CD14-positive monocyte (primary cell): ENCODE measurements at regions not wholly inside any gene's neighbourhood (a gene's known extent, or its start where the extent isn't known, plus 50 kb on each side); places are given as distances from the start of the nearest gene placed in this dataset.

Experiments
- DNase-seq, 3 donors: peaks; one replicate each; pipeline ENCODE4 v3.0.0-alpha.2; 2011 to 2022
- H2AFZ ChIP-seq: 2 replicates; pipeline ENCODE4 v1.6.0; 2012; ENCODE audit warnings: mild to moderate bottlenecking, low read depth, low read length, inconsistent platforms; ENCODE audit not compliant: insufficient read depth, poor library complexity, severe bottlenecking
- H3K27ac ChIP-seq, 2 donors: 1 replicate in 1 of 2; 2 replicates in 1 of 2; pipeline ENCODE4 v1.5.1; 2012 to 2013; ENCODE audit warnings: low read length in 2 of 2, control low read depth in 1 of 2, inconsistent platforms in 1 of 2, low read depth in 1 of 2, mild to moderate bottlenecking in 1 of 2
- H3K27me3 ChIP-seq, 2 donors: one replicate each; pipeline versions ENCODE4 v1.6.0 to v1.6.1; 2011 to 2013; ENCODE audit warnings: low read length in 2 of 2; ENCODE audit not compliant: control insufficient read depth in 2 of 2, insufficient read depth in 2 of 2
- H3K36me3 ChIP-seq, 2 donors: replicated peaks in 1 of 2; 1 replicate in 1 of 2; 2 replicates in 1 of 2; pipeline versions ENCODE4 v1.5.1 to v1.6.1; 2012 to 2013; ENCODE audit warnings: low read length in 2 of 2, control low read depth in 1 of 2, inconsistent platforms in 1 of 2, mild to moderate bottlenecking in 1 of 2; ENCODE audit not compliant: insufficient read depth in 2 of 2, control insufficient read depth in 1 of 2
- H3K4me1 ChIP-seq, 2 donors: 1 replicate in 1 of 2; 2 replicates in 1 of 2; pipeline versions ENCODE4 v1.5.1 to v1.6.1; 2012 to 2013; ENCODE audit warnings: low read length in 2 of 2, control low read depth in 1 of 2, inconsistent platforms in 1 of 2, mild to moderate bottlenecking in 1 of 2, moderate library complexity in 1 of 2; ENCODE audit not compliant: insufficient read depth in 2 of 2, control insufficient read depth in 1 of 2
- H3K4me2 ChIP-seq: replicated peaks from 2 replicates; pipeline ENCODE3; 2012; ENCODE audit warnings: low read length, moderate library complexity, mild to moderate bottlenecking; ENCODE audit not compliant: poor library complexity, severe bottlenecking; ENCODE audit errors: extremely low read depth
- H3K4me3 ChIP-seq, 3 experiments: fragments of 200-600 bp in 1 of 3; sonication (generic) in 1 of 3; replicated peaks in 1 of 3; 1 replicate in 2 of 3; 2 replicates in 1 of 3; pipeline ENCODE4 v1.5.1; 2011 to 2013; ENCODE audit warnings: low read length in 3 of 3, mild to moderate bottlenecking in 3 of 3, control low read depth in 2 of 3, low read depth in 2 of 3, inconsistent platforms in 1 of 3, moderate library complexity in 1 of 3
- H3K79me2 ChIP-seq: 2 replicates; pipeline ENCODE4 v1.6.0; 2012; ENCODE audit warnings: mild to moderate bottlenecking, control low read depth, inconsistent platforms, low read length, moderate library complexity; ENCODE audit not compliant: insufficient read depth
- H3K9ac ChIP-seq: 2 replicates; pipeline ENCODE4 v1.6.0; 2017; ENCODE audit warnings: low read length, mild to moderate bottlenecking; ENCODE audit not compliant: insufficient read depth, poor library complexity, severe bottlenecking
- H3K9me3 ChIP-seq, 2 donors: replicated peaks in 1 of 2; 1 replicate in 1 of 2; 2 replicates in 1 of 2; pipeline versions ENCODE4 v1.5.1 to v1.6.1; 2012 to 2013; ENCODE audit warnings: low read length in 2 of 2, control low read depth in 1 of 2; ENCODE audit not compliant: control insufficient read depth in 1 of 2, insufficient read depth in 1 of 2
- H4K20me1 ChIP-seq: 2 replicates; pipeline ENCODE4 v1.6.0; 2012; ENCODE audit warnings: mild to moderate bottlenecking, low read length, control low read depth, moderate library complexity; ENCODE audit not compliant: insufficient read depth
- H3K27ac Mint-ChIP-seq, 7 donors: one replicate each; pipeline ENCODE4 v1.8.0; 2020; ENCODE audit warnings: mild to moderate bottlenecking in 7 of 7, mixed read lengths in 7 of 7, moderate library complexity in 6 of 7, inconsistent platforms in 2 of 7
- H3K27me3 Mint-ChIP-seq, 3 donors: one replicate each; pipeline ENCODE4 v1.8.0; 2021 to 2022; ENCODE audit warnings: low read depth in 3 of 3, mild to moderate bottlenecking in 3 of 3, mixed read lengths in 3 of 3, moderate library complexity in 3 of 3, inconsistent platforms in 1 of 3
- H3K36me3 Mint-ChIP-seq, 2 donors: one replicate each; pipeline ENCODE4 v1.8.0; 2020; ENCODE audit warnings: mixed read lengths in 2 of 2, inconsistent platforms in 1 of 2, mild to moderate bottlenecking in 1 of 2
- H3K4me1 Mint-ChIP-seq: one replicate; pipeline ENCODE4 v1.8.0; 2020; ENCODE audit warnings: mild to moderate bottlenecking, mixed read lengths
- H3K4me3 Mint-ChIP-seq, 2 donors: one replicate each; pipeline ENCODE4 v1.8.0; 2020; ENCODE audit warnings: mild to moderate bottlenecking in 2 of 2, mixed read lengths in 2 of 2, moderate library complexity in 1 of 2
- H3K9me3 Mint-ChIP-seq, 7 donors: one replicate each; pipeline ENCODE4 v1.8.0; 2020 to 2022; ENCODE audit warnings: mixed read lengths in 7 of 7, mild to moderate bottlenecking in 6 of 7, moderate library complexity in 6 of 7, inconsistent platforms in 2 of 7
- WGBS: methylation state at CpG from one replicate; pipeline ENCODE4 v1.1.5; 2013; ENCODE audit warnings: missing lambda C conversion rate; ENCODE audit not compliant: insufficient coverage; 5-methylcytosine and 5-hydroxymethylcytosine counted together
- intact Hi-C, 2 donors: fragments of 100-400 bp; cut with micrococcal nuclease; formaldehyde crosslinking; loops; one replicate each; pipeline versions ENCODE4 v1.15.0 to v1.15.1; 2023
- TF ChIP-seq, protein P1 (sequence below): fragments of 200-600 bp; IDR thresholded peaks from one replicate; pipeline ENCODE4 v1.8.0; 2022; ENCODE audit warnings: antibody characterized with exemption, mild to moderate bottlenecking

DNA sequence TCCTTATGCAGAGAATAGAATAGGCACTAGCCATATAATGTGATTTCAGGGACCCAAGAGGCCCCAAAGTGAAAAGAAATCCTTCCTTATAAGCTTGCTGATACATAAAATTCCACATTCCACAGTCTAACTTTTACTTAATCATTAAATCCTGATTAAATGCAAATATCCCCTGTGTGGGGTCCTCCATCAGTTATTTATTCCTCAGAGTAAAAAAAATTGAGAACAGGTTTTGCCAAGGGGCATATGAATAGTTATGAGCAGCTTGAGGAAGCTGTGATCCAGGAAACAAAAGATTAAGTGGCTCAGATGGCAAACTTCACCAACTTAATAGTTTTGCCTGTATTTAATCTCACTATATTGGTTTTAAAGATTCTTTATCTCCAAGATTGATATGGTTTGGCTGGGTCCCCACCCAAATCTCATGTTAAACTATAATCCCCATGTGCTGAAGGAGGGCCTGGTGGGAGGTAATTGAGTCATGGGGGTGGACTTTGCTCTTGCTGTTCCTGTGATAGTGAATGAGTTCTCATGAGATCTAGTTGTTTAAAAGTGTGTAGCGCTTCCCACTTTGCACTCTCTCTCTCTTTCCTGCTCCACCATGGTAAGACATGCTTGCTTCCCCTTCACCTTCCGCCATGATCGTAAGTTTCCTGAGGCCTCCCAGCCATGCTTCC is 324.9 kb downstream of the NPR3 start:
- Histone ChIP-seq H3K4me2 (no peak overlapping the region), H3K4me3 (no peak overlapping the region), H3K36me3 (no peaks in the 10 kb centered on the region), H3K9me3 (peaks cover 11 to 18% of the 10 kb centered on the region in 2 donors), H4K20me1 (no peaks in the 10 kb centered on the region), H3K27ac (no peak overlapping the region), H3K4me1 (no peaks in the 10 kb centered on the region), H3K27me3 (no peaks in the 10 kb centered on the region), H3K9ac (no peak overlapping the region), H2AFZ (no peak overlapping the region), H3K79me2 (no peaks in the 10 kb centered on the region)
- Mint-ChIP-seq H3K4me3 (no peak overlapping the region), H3K9me3 (peaks cover 7 to 19% (median 14%) of the 10 kb centered on the region in 7 donors), H3K4me1 (no peaks in the 10 kb centered on the region), H3K27me3 (no peaks in the 10 kb centered on the region), H3K27ac (no peak overlapping the region), H3K36me3 (no peaks in the 10 kb centered on the region)
- DNase-seq, result no peak
- no CpG with 5 or more reads among the region's 3 CpGs for WGBS
- intact Hi-C loops, result no loop called here
- TF ChIP-seq, protein P1, sequence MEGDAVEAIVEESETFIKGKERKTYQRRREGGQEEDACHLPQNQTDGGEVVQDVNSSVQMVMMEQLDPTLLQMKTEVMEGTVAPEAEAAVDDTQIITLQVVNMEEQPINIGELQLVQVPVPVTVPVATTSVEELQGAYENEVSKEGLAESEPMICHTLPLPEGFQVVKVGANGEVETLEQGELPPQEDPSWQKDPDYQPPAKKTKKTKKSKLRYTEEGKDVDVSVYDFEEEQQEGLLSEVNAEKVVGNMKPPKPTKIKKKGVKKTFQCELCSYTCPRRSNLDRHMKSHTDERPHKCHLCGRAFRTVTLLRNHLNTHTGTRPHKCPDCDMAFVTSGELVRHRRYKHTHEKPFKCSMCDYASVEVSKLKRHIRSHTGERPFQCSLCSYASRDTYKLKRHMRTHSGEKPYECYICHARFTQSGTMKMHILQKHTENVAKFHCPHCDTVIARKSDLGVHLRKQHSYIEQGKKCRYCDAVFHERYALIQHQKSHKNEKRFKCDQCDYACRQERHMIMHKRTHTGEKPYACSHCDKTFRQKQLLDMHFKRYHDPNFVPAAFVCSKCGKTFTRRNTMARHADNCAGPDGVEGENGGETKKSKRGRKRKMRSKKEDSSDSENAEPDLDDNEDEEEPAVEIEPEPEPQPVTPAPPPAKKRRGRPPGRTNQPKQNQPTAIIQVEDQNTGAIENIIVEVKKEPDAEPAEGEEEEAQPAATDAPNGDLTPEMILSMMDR, result no peak

DNA sequence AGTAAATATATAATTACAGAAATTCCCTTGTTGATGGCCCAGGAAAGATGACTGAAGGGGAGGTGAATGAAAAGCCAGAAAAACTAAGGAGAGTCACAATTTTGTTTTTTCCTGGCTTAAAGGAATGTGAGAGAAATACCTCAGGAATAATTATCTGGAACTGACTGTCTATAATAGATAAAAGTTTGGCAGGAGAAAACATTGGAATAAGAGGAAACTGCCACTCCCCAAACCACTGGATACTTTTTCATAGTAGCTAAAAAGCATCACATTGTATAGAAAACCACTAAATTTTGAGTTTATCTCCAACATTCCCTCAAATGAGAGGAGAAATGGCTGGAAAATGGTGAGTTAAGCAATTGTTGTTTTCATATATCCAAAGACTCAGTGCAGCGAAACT is 326.0 kb downstream of the NPR3 start:
- Histone ChIP-seq H3K36me3 (no peaks in the 10 kb centered on the region), H3K4me1 (no peaks in the 10 kb centered on the region), H4K20me1 (no peaks in the 10 kb centered on the region), H3K9me3 (peaks cover 22 to 27% of the 10 kb centered on the region in 2 donors), H3K79me2 (no peaks in the 10 kb centered on the region), H3K4me2 (no peak overlapping the region), H3K27ac (no peak overlapping the region), H3K9ac (no peak overlapping the region), H2AFZ (no peak overlapping the region), H3K27me3 (no peaks in the 10 kb centered on the region), H3K4me3 (no peak overlapping the region)
- Mint-ChIP-seq H3K4me3 (no peak overlapping the region), H3K27ac (no peak overlapping the region), H3K4me1 (no peaks in the 10 kb centered on the region), H3K36me3 (no peaks in the 10 kb centered on the region), H3K9me3 (peaks cover 12 to 27% (median 20%) of the 10 kb centered on the region in 7 donors), H3K27me3 (no peaks in the 10 kb centered on the region)
- intact Hi-C loops, result no loop called here
- no CpG with 5 or more reads among the region's 1 CpG for WGBS
- DNase-seq, result no peak
- TF ChIP-seq, protein P1, result no peak
